Endothelial cell of umbilical vein (primary cell): ENCODE measurements at regions not wholly inside any gene's neighbourhood (a gene's known extent, or its start where the extent isn't known, plus 50 kb on each side); places are given as distances from the start of the nearest gene placed in this dataset.

Experiments
- BruUV-seq: library from RNA; stranded (reverse); fragments of 400-500 nt; replicated peaks from 2 replicates; lab custom pipeline; 2021; lab: Mats Ljungman, UMichigan
- CTCF ChIA-PET: fragments of 300-600, 350-600 bp; sonication (Branson Sonifier 250); formaldehyde crosslinking; loops from one replicate; lab custom pipeline; 2021; ENCODE audit warnings: antibody characterized with exemption, inconsistent platforms; lab: Charles Lee
- POLR2A ChIA-PET: fragments of 300-600, 350-600 bp; sonication (Branson Sonifier 250); formaldehyde crosslinking; loops from one replicate; lab custom pipeline; 2021; ENCODE audit warnings: antibody characterized with exemption, inconsistent platforms; lab: Charles Lee
- DNase-seq: peaks from one replicate; pipeline ENCODE4 v3.0.0-alpha.2; 2011; ENCODE audit warnings: low read depth, low spot score
- FAIRE-seq: peaks from 2 replicates; lab custom pipeline; 2011; peaks lifted over from hg19 to GRCh38; lab: Jason Lieb, UNC
- H2AFZ ChIP-seq: 2 replicates; pipeline ENCODE4 v1.6.0; 2012; ENCODE audit warnings: low read depth, low read length, control low read depth, inconsistent platforms
- H3K27ac ChIP-seq: 2 replicates; pipeline ENCODE4 v1.5.1; 2011; ENCODE audit warnings: low read depth, mild to moderate bottlenecking, control low read depth, low read length, moderate library complexity; ENCODE audit not compliant: insufficient read depth
- H3K27me3 ChIP-seq, 2 experiments: 2 replicates each; pipeline versions ENCODE4 v1.6.0 to v1.6.1; 2011; ENCODE audit warnings: low read length in 2 of 2, mixed read lengths in 1 of 2; ENCODE audit not compliant: control insufficient read depth in 2 of 2, insufficient read depth in 2 of 2
- H3K36me3 ChIP-seq, 2 experiments: 2 replicates in 1 of 2; 3 replicates in 1 of 2; pipeline ENCODE4 v1.5.1; 2011; ENCODE audit warnings: low read length in 2 of 2, mild to moderate bottlenecking in 1 of 2, moderate library complexity in 1 of 2; ENCODE audit not compliant: control insufficient read depth in 2 of 2, insufficient read depth in 2 of 2; ENCODE audit errors: extremely low read depth in 1 of 2
- H3K4me1 ChIP-seq: 3 replicates; pipeline ENCODE4 v1.5.1; 2011; ENCODE audit warnings: mild to moderate bottlenecking, low read length; ENCODE audit not compliant: control insufficient read depth, insufficient read depth; ENCODE audit errors: extremely low read depth
- H3K4me2 ChIP-seq: 2 replicates; pipeline ENCODE4 v1.6.1; 2011; ENCODE audit warnings: low read length, control low read depth, mixed read lengths; ENCODE audit not compliant: insufficient read depth
- H3K4me3 ChIP-seq, 3 experiments: fragments of 200-600 bp in 1 of 3; sonication (generic), shearing (Covaris generic) in 1 of 3; replicated peaks in 1 of 3; 2 replicates each; pipeline ENCODE4 v1.5.1; 2011 to 2016; ENCODE audit warnings: control low read depth in 3 of 3, low read length in 3 of 3, mild to moderate bottlenecking in 2 of 3, inconsistent platforms in 1 of 3, low read depth in 1 of 3, moderate library complexity in 1 of 3; ENCODE audit not compliant: insufficient read depth in 1 of 3
- H3K79me2 ChIP-seq: 2 replicates; pipeline ENCODE4 v1.6.0; 2012; ENCODE audit warnings: low read length, inconsistent platforms; ENCODE audit not compliant: control insufficient read depth, insufficient read depth
- H3K9ac ChIP-seq: replicated peaks from 2 replicates; pipeline ENCODE3; 2011; ENCODE audit warnings: low read length, control low read depth; ENCODE audit not compliant: insufficient read depth; ENCODE audit errors: extremely low read depth
- H3K9me1 ChIP-seq: replicated peaks from 3 replicates; pipeline ENCODE4 v1.6.0; 2011; ENCODE audit warnings: mild to moderate bottlenecking, low read length; ENCODE audit not compliant: control insufficient read depth, insufficient read depth; ENCODE audit errors: extremely low read depth
- H3K9me3 ChIP-seq: replicated peaks from 2 replicates; pipeline ENCODE4 v1.5.1; 2012; ENCODE audit warnings: low read length, inconsistent platforms; ENCODE audit not compliant: control insufficient read depth, insufficient read depth
- H4K20me1 ChIP-seq: replicated peaks from 2 replicates; pipeline ENCODE3; 2011; ENCODE audit warnings: mild to moderate bottlenecking, low read length; ENCODE audit not compliant: control insufficient read depth, insufficient read depth; ENCODE audit errors: extremely low read depth
- EZH2 ChIP-seq: IDR thresholded peaks from 2 replicates; pipeline ENCODE4 v1.6.1; 2012; ENCODE audit warnings: borderline replicate concordance, low read depth, mild to moderate bottlenecking, moderate library complexity, low read length, inconsistent platforms; ENCODE audit not compliant: severe bottlenecking
- FOS ChIP-seq: IDR thresholded peaks from 2 replicates; pipeline ENCODE4 v1.6.1; 2011; ENCODE audit warnings: mild to moderate bottlenecking, low read length, moderate library complexity, borderline replicate concordance; ENCODE audit not compliant: insufficient read depth
- GATA2 ChIP-seq: IDR thresholded peaks from 2 replicates; pipeline ENCODE4 v1.7.0; 2011; ENCODE audit warnings: low read depth, mild to moderate bottlenecking, moderate library complexity, mixed read lengths, low read length; ENCODE audit not compliant: insufficient read length, insufficient read depth
- JUN ChIP-seq: IDR thresholded peaks from 2 replicates; pipeline ENCODE4 v1.6.1; 2011; ENCODE audit warnings: borderline replicate concordance, low read depth; ENCODE audit not compliant: insufficient read length, insufficient read depth
- MYC ChIP-seq: IDR thresholded peaks from one replicate; pipeline ENCODE4 v1.6.1; 2011; ENCODE audit warnings: mild to moderate bottlenecking, low read depth, low read length
- POLR2A ChIP-seq: IDR thresholded peaks from 2 replicates; pipeline ENCODE4 v1.6.1; 2012; ENCODE audit warnings: low read depth, mild to moderate bottlenecking, control low read depth, low read length
- POLR2AphosphoS5 ChIP-seq: IDR thresholded peaks from 2 replicates; pipeline ENCODE4 v1.6.1; 2012; ENCODE audit warnings: low read depth, mild to moderate bottlenecking, control low read depth, low read length, moderate library complexity; ENCODE audit not compliant: insufficient read depth
- dilution Hi-C: fragments of 300-500 bp; cut with MboI; formaldehyde crosslinking; loops from one replicate; pipeline ENCODE4 v1.15.0; 2019; ENCODE audit warnings: low sequenced_read_pairs; ENCODE audit not compliant: extremely low pct_ligation_motif_present
- intact Hi-C: fragments of 100-400 bp; cut with micrococcal nuclease; formaldehyde crosslinking; loops from one replicate; pipeline ENCODE4 v1.10.0; 2022
- TF ChIP-seq, protein P1 (sequence below), 2 donors: IDR thresholded peaks; 1 replicate in 1 of 2; 2 replicates in 1 of 2; pipeline ENCODE4 v1.5.1; 2011; ENCODE audit warnings: low read length in 2 of 2, mild to moderate bottlenecking in 2 of 2, moderate library complexity in 2 of 2, control low read depth in 1 of 2, inconsistent platforms in 1 of 2, low read depth in 1 of 2; ENCODE audit not compliant: insufficient read depth in 1 of 2; ENCODE audit errors: extremely low read depth in 1 of 2
- TF ChIP-seq, protein P2 (sequence below): IDR thresholded peaks from 2 replicates; pipeline ENCODE4 v1.6.1; 2011; ENCODE audit not compliant: insufficient read depth, insufficient read length

DNA sequence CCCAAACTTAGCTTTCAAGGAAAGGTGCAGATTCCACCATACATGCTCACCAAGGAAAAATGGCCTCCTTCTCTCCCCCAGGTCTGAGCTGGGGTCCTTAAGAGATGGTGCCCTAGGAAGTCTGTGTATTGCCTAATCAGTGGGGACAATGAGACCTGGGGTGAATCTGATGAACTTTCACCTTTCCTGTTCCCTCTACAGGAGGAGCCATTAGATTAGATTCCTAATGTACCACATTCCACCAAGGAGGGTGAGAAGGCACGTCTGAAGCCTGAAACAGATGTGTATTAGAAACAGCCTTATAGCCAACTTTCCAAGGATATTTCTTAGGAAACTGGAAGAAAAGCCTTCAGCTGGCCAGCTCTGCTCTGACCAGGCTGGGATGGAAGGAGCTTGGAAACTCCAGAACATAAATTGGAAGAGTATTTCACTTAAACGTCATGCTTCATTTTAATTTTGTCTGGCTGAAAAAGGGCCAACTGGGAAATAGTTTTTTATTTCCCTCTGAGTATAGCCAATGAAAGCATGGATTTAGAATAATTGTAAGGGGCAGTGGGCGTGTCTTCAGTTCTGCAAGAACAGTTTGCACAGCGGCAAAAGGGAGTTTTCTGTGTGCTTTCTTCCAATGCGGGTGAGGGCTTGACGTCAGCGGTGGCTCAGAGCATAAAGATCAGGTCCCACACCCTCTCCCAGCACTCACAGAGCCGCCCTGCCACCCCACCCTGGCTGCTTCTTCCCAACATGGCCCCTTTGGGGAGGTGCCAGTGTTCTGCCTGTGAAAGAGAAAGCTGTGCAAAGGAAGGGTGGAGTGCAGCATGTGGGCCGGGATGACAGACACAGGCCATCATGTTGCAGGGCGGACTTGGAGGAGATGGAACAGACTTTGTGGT is 210.9 kb downstream of the ESM1 start:
- no peak for TF ChIP-seq POLR2AphosphoS5
- TF ChIP-seq POLR2A, result no peak
- TF ChIP-seq, protein P1, sequence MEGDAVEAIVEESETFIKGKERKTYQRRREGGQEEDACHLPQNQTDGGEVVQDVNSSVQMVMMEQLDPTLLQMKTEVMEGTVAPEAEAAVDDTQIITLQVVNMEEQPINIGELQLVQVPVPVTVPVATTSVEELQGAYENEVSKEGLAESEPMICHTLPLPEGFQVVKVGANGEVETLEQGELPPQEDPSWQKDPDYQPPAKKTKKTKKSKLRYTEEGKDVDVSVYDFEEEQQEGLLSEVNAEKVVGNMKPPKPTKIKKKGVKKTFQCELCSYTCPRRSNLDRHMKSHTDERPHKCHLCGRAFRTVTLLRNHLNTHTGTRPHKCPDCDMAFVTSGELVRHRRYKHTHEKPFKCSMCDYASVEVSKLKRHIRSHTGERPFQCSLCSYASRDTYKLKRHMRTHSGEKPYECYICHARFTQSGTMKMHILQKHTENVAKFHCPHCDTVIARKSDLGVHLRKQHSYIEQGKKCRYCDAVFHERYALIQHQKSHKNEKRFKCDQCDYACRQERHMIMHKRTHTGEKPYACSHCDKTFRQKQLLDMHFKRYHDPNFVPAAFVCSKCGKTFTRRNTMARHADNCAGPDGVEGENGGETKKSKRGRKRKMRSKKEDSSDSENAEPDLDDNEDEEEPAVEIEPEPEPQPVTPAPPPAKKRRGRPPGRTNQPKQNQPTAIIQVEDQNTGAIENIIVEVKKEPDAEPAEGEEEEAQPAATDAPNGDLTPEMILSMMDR (IDR thresholded peaks at IDR 0.05; ENCODE audit: extremely low read depth in 1 of 2, insufficient read depth in 1 of 2, low read depth in 1 of 2, low read length in 2 of 2), result no peak
- no peak for TF ChIP-seq JUN
- TF ChIP-seq GATA2, result no peak
- no peak for TF ChIP-seq FOS
- TF ChIP-seq MYC, result no peak
- TF ChIP-seq EZH2, result no peak
- TF ChIP-seq, protein P2, sequence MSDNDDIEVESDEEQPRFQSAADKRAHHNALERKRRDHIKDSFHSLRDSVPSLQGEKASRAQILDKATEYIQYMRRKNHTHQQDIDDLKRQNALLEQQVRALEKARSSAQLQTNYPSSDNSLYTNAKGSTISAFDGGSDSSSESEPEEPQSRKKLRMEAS, result no peak
- Histone ChIP-seq H3K4me2 (no peak overlapping the region), H3K27ac (no peak overlapping the region), H4K20me1 (no peaks in the 10 kb centered on the region), H2AFZ (peak overlapping the region; percentile 10), H3K9ac (no peak overlapping the region), H3K9me3 (no peaks in the 10 kb centered on the region), H3K27me3 (no peaks in the 10 kb centered on the region), H3K4me3 (no peak overlapping the region), H3K4me1 (no peaks in the 10 kb centered on the region), H3K9me1 (no peaks in the 10 kb centered on the region), H3K79me2 (no peaks in the 10 kb centered on the region), H3K36me3 (no peaks in the 10 kb centered on the region)
- FAIRE-seq, result peak; percentile 48
- DNase-seq, result peak; percentile 7
- POLR2A ChIA-PET, result no interaction called here
- dilution Hi-C loops (no loop called here), intact Hi-C loops (no loop called here)
- BruUV-seq, result no TSS peak
- CTCF ChIA-PET, result interaction anchor here (0.7 to 1.6 kb wide), 2 partner anchors 71 to 93 kb away, joined by 3 to 4 read pairs; no protein-coding TSS in a partner anchor
